Upper lobe of right lung (tissue), 1 donor: ENCODE measurements at regions not wholly inside any gene's neighbourhood (a gene's known extent, or its start where the extent isn't known, plus 50 kb on each side); places are given as distances from the start of the nearest gene placed in this dataset.

Source experiments
- ATAC-seq: fragments of 200-7000 bp; cut with Tn5 transposase; one replicate; pipeline ENCODE4 v1.9.1; 2020; ENCODE audit warnings: mild to moderate bottlenecking, moderate library complexity
- DNase-seq: peaks from one replicate; pipeline ENCODE4 v3.0.0-alpha.2; 2020
- H3K27ac ChIP-seq: fragments of 200-600 bp; one replicate; pipeline ENCODE4 v1.8.0; 2022
- H3K27me3 ChIP-seq: fragments of 200-600 bp; one replicate; pipeline ENCODE4 v1.8.0; 2022; ENCODE audit warnings: mild to moderate bottlenecking
- H3K36me3 ChIP-seq: fragments of 200-600 bp; one replicate; pipeline ENCODE4 v1.8.0; 2022
- H3K4me1 ChIP-seq: fragments of 200-600 bp; one replicate; pipeline ENCODE4 v1.8.0; 2022
- H3K4me3 ChIP-seq: fragments of 200-600 bp; one replicate; pipeline ENCODE4 v1.8.0; 2022; ENCODE audit warnings: mild to moderate bottlenecking
- H3K9me3 ChIP-seq: fragments of 200-600 bp; one replicate; pipeline ENCODE4 v1.8.0; 2022
- CTCF ChIP-seq: fragments of 200-600 bp; IDR thresholded peaks from one replicate; pipeline ENCODE4 v1.8.0; 2022; ENCODE audit warnings: antibody characterized with exemption
- intact Hi-C: fragments of 100-400 bp; cut with DNase I; formaldehyde crosslinking; loops from one replicate; pipeline ENCODE4 v1.11.0; 2022
- donor health status: DM: no; HTN: yes; CAD: no; lungs with severe emphysema.

- no peaks in the 10 kb centered on the region for H3K4me1 ChIP-seq
- no peaks in the 10 kb centered on the region for H3K36me3 ChIP-seq
- H3K27me3 ChIP-seq, result no peaks in the 10 kb centered on the region
- H3K27ac ChIP-seq, result no peak overlapping the region
- H3K4me3 ChIP-seq, result no peak overlapping the region
- no peaks in the 10 kb centered on the region for H3K9me3 ChIP-seq
- no peak for TF ChIP-seq CTCF
- intact Hi-C loops, result no loop called here
- DNase-seq (no peak), ATAC-seq (no peak)
These were observed 703.4 kb upstream of the LINC00305 start for GRCh38 chr18:64852281-64852680.

- no peaks in the 10 kb centered on the region for H3K36me3 ChIP-seq
- no peak overlapping the region for H3K27ac ChIP-seq
- no peaks in the 10 kb centered on the region for H3K9me3 ChIP-seq
- H3K4me3 ChIP-seq, result no peak overlapping the region
- ATAC-seq (no peak), DNase-seq (no peak)
- no peaks in the 10 kb centered on the region for H3K27me3 ChIP-seq
- no peak for TF ChIP-seq CTCF
- intact Hi-C loops, result no loop called here
- H3K4me1 ChIP-seq, result no peaks in the 10 kb centered on the region
These were observed 702.8 kb upstream of the LINC00305 start for GRCh38 chr18:64851726-64852125.

- no peak for ATAC-seq
- Histone ChIP-seq H3K4me1 (no peaks in the 10 kb centered on the region), H3K36me3 (no peaks in the 10 kb centered on the region), H3K4me3 (no peak overlapping the region), H3K27me3 (no peaks in the 10 kb centered on the region), H3K27ac (no peak overlapping the region), H3K9me3 (no peaks in the 10 kb centered on the region)
- intact Hi-C loops, result no loop called here
- TF ChIP-seq CTCF, result no peak
- DNase-seq, result no peak
These were observed 701.9 kb upstream of the LINC00305 start for GRCh38 chr18:64850791-64851190.

- Histone ChIP-seq H3K27ac (no peak overlapping the region), H3K36me3 (no peaks in the 10 kb centered on the region), H3K27me3 (no peaks in the 10 kb centered on the region), H3K9me3 (no peaks in the 10 kb centered on the region), H3K4me1 (no peaks in the 10 kb centered on the region), H3K4me3 (no peak overlapping the region)
- no peak for ATAC-seq
- intact Hi-C loops, result no loop called here
- no peak for DNase-seq
- TF ChIP-seq CTCF, result no peak
These were observed 692.2 kb upstream of the LINC00305 start for GRCh38 chr18:64840911-64841701.

GRCh38 chr18:64810354-64810753 lies 661.5 kb upstream of the LINC00305 start:
- Histone ChIP-seq H3K36me3 (no peaks in the 10 kb centered on the region), H3K4me3 (no peak overlapping the region), H3K27ac (no peak overlapping the region), H3K4me1 (no peaks in the 10 kb centered on the region), H3K27me3 (no peaks in the 10 kb centered on the region), H3K9me3 (no peaks in the 10 kb centered on the region)
- no peak for TF ChIP-seq CTCF
- ATAC-seq (no peak), DNase-seq (no peak)
- intact Hi-C loops, result no loop called here

- ATAC-seq, result no peak
- Histone ChIP-seq H3K4me3 (no peak overlapping the region), H3K27ac (no peak overlapping the region), H3K27me3 (no peaks in the 10 kb centered on the region), H3K36me3 (no peaks in the 10 kb centered on the region), H3K9me3 (no peaks in the 10 kb centered on the region), H3K4me1 (no peaks in the 10 kb centered on the region)
- TF ChIP-seq CTCF, result no peak
- DNase-seq, result no peak
- intact Hi-C loops, result no loop called here
These were observed 660.9 kb upstream of the LINC00305 start for GRCh38 chr18:64809801-64810200.
